T47D (cell line): ENCODE measurements at regions not wholly inside any gene's neighbourhood (a gene's known extent, or its start where the extent isn't known, plus 50 kb on each side); places are given as distances from the start of the nearest gene placed in this dataset.
A peak's percentile ranks its signal among the peaks of the same experiment; 100 is the strongest.

Experiments used
- DNase-seq, 2 experiments: peaks; one replicate each; pipeline versions ENCODE4 v3.0.0 to v3.0.0-alpha.2; 2011 to 2012; ENCODE audit warnings: low read depth in 1 of 2, low spot score in 1 of 2
- JUND ChIP-seq: IDR thresholded peaks from 2 replicates; pipeline ENCODE4 v1.6.1; 2012; ENCODE audit warnings: low read depth
- in situ Hi-C: cut with HindIII; loops from 2 replicates; pipeline ENCODE4 v1.10.0; 2016; ENCODE audit warnings: low sequenced_read_pairs, low pct_unique_long_range_greater_than_20kb

DNA sequence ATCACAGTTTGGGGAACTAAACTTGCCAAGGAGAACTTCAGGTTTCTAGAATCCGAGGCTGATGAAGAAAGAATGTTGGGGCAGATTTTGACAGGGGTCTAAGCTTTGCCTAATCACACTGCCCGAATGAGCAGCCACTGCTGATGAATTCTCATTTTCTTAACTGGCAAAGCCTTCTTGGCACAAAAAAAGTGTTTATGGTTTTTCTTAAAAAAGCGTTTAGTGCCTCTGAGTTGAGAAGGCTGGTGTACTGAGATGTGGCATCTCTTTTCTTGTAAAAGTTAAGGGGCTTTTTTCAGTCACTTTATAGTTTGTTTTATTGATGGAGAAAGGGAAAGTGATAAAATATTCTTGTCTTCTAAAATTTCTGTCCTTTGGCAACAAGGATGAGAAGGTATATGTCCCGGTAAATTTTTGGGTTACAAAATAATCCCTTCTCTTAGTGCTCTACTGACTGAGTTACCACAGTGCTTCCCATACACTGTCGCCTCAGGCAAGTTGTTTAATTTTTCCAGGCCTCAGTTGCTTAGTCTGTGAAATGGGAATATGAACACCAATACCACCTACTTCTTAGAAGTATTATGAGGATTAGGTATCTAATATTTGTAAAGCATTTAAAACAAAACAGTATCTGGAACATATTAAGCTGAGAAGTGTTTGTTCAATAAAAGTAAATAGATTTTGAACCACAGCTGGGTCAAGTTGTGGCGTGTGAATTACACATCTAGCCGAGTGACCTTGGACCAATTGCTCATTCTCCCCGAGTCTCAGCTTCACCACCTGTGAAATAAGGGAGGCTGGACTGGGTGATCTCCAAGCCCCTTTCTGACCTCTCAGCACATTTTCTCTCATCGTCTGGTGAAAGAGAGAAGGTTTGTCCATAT, 320.8 kb downstream of the HAPSTR1 start:
- in situ Hi-C loops = no loop called here
- DNase-seq = no peak
- no peak for TF ChIP-seq JUND

- no peak for DNase-seq
- in situ Hi-C loops = no loop called here
- no peak for TF ChIP-seq JUND
Measured at GRCh38 chr16:9412915-9413264, 321.4 kb downstream of the HAPSTR1 start.

DNA sequence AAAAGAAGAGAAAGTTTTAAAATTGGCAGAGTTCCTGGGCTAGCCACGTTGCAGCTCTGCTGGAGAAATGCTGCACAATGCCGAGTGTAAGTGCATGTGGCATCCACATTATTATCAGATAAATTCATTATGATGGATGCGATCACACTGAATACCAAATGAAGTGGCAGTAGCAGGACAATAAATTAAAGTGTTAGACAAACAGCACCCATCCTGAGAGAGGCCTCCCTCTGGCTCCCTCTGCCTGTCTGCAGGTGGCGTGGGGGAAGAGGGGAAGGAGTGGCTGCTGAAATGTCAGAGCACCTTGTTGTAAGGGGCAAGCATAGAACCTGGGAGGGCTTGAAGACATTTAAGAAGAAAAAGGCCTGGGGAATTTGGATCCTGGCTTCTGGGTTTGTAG, 324.1 kb downstream of the HAPSTR1 start:
- TF ChIP-seq JUND = no peak
- in situ Hi-C loops = no loop called here

DNA sequence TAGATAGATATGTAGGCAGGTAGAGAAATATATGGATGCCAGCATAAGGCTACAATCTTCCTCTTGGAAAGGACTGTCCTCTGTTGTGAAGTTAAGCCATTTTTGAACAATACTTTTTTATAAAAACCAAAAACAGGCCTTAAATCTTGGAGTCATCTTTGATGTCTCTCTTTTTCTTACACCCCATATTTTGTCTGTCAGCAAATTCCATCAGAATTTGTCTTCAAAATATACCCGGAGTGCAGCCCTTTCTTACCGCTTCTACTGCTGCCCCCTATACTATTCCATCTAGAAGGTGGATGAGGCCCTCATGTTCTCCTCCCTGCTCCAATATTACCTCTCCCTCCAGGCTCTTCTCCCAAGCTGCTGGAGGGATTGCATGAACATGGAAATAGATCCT, 326.5 kb downstream of the HAPSTR1 start:
- no peak for DNase-seq
- in situ Hi-C loops = no loop called here
- TF ChIP-seq JUND = no peak

More for the DNA sequence above, 324.1 kb downstream of the HAPSTR1 start:
- DNase-seq = no peak

DNA sequence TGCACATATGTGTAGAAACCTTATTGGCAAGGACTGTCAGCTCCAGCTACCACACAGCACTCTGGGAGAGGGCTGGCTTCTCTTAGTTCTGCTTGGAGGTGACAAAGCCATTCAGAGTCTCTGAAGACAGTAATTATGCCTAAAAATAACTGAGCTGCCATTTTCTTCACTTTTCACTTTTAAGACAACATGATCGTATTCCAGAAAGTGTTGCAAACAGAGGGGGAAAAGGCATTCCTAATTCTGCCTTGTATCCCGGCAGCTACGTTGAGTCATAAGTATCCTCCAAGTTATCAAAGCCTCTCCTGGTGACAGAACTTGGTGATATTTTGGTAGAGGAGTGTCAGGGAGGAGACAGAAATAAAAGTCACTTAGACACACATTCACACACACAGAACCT, 327.7 kb downstream of the HAPSTR1 start:
- no peak for TF ChIP-seq JUND
- in situ Hi-C loops = no loop called here
- no peak for DNase-seq

DNA sequence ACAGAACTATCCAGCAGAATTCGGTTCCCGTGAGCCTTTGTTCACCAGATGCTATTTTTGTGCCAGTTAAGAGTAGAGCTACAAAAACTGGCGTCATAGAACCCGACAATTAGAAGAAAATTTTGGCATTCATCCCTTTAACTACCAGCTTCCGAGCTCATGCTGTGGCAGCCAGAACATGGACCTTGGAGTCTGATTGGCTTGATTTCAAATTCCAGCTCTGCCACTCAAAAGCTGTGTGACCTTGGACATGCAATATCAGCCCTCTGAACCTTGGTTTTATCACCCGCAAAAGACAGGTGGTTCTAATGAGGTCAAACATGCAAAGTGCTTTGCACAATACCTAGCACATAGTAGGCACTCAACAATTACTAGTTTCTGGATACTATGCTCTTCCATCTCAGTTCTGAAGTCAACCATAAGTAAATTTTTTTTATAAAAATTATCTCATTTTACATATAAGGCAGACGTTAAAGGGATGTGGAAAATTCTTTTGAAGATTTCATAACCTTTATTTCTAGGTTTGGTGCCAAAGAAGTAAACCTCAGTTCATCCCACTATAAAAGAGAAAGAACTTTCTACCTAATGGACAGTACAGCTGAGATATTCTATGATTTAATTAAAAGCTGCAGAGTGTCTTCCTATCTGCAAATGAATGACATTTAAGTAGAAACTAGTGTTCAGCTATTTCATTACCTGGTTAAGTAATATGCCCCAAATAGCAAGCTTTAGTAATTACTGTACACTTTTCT, 331.5 kb downstream of the HAPSTR1 start:
- DNase-seq = no peak
- in situ Hi-C loops = no loop called here
- no peak for TF ChIP-seq JUND

DNA sequence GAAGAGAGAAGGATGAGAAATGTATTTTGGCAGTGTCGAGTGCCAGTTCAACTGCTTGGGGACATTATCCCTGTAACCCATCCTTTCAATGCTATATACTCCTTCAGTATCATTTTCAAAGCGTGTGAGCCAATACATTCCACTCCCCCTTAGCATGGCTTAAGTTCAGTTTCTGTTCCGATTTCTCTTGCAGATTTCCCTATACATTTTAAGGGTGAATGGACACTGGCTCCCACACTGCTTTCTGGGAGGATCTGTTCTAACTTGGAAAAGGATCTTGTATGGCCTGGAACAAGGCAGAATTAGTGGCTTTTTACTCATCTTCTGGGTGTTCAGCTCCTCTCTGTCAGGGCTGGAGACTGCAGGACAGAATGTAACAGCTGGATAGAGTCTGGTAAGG, 333.8 kb downstream of the HAPSTR1 start:
- no peak for TF ChIP-seq JUND

GRCh38 chr16:9428355-9429005, 337.0 kb downstream of the HAPSTR1 start:
- no peak for TF ChIP-seq JUND
- DNase-seq = no peak
- in situ Hi-C loops = no loop called here

More for the DNA sequence above, 333.8 kb downstream of the HAPSTR1 start:
- in situ Hi-C loops = no loop called here
- DNase-seq = no peak

- in situ Hi-C loops = no loop called here
- no peak for DNase-seq
- no peak for TF ChIP-seq JUND
Measured at GRCh38 chr16:9429646-9430330, 338.3 kb downstream of the HAPSTR1 start.

DNA sequence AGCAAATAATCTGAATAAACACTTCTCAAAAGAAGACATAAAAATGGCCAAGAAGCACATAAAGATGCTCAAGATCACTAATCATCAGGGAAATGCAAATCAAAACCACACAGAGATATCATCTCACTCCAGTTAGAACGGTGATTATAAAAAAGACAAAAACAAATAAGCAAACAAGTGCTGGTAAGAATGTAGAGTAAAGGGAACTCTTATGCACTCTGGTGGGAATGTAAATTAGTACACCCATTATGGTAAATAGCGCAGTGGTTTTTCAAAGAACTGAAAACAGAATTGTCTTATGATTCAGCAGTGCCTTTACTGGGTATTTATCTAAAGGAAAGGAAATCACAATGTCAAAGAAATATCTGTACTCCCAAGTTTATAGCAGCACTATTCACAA, 343.2 kb downstream of the HAPSTR1 start:
- no peak for TF ChIP-seq JUND
- no peak for DNase-seq
- in situ Hi-C loops = no loop called here

DNA sequence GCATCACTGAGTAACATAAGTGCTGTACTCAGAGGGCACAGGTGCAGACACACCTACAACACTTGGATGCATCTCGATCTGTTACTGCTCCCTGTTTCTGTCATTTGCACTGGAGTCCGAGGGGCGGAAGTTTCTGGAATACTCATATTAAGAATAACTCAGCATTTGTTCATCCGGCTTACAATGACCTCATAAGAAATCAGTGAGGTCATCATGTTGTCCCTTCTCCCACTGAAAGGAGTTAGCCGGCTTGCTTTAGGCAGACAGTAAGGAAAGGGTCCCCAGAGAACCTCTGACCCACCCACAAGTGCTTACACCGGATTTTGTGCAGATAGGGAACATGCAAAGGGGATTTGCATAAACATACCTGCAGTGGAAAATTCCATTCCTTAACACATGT, 344.7 kb downstream of the HAPSTR1 start:
- in situ Hi-C loops = no loop called here
- DNase-seq = no peak
- no peak for TF ChIP-seq JUND

DNA sequence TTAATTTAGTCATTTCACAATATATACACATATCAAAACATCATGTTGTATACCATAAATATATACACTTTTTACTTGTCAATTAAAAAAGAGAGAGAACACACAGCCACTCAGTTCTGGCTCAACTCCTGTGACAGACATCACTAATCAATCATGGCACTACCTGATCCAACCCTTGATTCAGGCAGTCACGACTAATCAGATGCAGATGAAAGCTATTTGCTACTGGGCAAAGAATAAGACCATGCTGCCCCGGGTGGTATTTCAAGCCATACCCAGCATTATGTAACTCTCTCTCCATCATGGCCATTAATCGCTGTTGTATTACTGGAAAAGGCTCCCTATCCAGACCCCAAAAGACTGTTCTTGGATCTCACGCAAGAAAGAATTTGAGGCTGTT, 345.7 kb downstream of the HAPSTR1 start:
- no peak for TF ChIP-seq JUND
- in situ Hi-C loops = no loop called here
- DNase-seq = peak in 1 of 2 experiments; percentile 51
